ENCODE measurements at regions not wholly inside any gene's neighbourhood (a gene's known extent, or its start where the extent isn't known, plus 50 kb on each side); places are given as distances from the start of the nearest gene placed in this dataset.

GRCh38 chr10:123553810-123554430, 112.2 kb upstream of the GPR26 start:
- DNase-seq (ENCODE audit: low read depth), result no peak
- TF ChIP-seq, protein P1, sequence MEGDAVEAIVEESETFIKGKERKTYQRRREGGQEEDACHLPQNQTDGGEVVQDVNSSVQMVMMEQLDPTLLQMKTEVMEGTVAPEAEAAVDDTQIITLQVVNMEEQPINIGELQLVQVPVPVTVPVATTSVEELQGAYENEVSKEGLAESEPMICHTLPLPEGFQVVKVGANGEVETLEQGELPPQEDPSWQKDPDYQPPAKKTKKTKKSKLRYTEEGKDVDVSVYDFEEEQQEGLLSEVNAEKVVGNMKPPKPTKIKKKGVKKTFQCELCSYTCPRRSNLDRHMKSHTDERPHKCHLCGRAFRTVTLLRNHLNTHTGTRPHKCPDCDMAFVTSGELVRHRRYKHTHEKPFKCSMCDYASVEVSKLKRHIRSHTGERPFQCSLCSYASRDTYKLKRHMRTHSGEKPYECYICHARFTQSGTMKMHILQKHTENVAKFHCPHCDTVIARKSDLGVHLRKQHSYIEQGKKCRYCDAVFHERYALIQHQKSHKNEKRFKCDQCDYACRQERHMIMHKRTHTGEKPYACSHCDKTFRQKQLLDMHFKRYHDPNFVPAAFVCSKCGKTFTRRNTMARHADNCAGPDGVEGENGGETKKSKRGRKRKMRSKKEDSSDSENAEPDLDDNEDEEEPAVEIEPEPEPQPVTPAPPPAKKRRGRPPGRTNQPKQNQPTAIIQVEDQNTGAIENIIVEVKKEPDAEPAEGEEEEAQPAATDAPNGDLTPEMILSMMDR (conservative IDR thresholded peaks at IDR 0.05; ENCODE audit: low read depth, low read length), result no peak

DNA sequence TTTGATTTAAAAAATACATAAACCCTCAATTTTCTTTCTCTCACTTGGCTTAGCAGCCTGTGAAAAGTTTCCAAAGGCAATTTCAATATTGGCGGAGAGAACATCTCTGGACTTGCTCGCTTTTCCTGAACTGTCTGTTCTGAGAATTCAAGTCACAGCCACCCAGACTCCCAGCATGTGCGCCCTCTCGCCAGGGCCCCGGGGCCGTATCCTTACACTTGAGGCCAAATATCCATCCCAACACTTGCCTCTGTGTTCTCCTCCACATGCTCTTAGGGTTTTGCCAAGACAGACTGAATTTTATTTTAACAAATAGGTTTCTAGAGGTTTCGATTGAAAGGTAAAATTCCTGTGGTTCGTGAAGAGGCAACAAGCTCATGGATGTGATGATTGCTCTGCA, 111.5 kb upstream of the GPR26 start:
- no peak overlapping the region for H3K4me3 ChIP-seq (ENCODE audit: low read depth, low read length)
- TF ChIP-seq, protein P1 (conservative IDR thresholded peaks at IDR 0.05; ENCODE audit: low read depth, low read length), result no peak
- no peak for DNase-seq (ENCODE audit: low read depth)

More at GRCh38 chr10:123553810-123554430, 112.2 kb upstream of the GPR26 start:
- H3K4me3 ChIP-seq (ENCODE audit: low read depth, low read length), result no peak overlapping the region

- no peak overlapping the region for H3K4me3 ChIP-seq (ENCODE audit: low read depth, low read length)
Observed at GRCh38 chr10:123555616-123556015, 110.5 kb upstream of the GPR26 start.

DNA sequence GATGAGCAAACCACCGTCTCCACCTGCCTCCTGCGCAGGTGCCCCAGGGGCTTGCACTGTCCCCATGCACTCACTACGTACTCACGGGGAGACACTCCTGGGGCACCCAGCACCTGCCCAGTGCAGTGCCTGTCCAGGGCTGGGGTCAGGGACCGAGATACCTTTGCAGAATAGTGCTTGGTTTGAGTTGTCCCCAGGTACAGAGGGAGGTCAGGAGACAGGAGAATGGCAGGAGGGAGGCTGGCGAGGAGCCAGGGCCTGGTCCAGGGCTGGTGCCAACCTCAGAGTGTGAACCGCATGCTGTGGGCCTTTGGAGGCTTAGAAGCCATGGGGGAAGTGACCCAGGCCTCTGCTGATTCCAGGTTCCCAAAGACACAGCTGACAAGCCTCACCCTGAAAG, 110.1 kb upstream of the GPR26 start:
- DNase-seq (ENCODE audit: low read depth), result no peak
- no peak overlapping the region for H3K4me3 ChIP-seq (ENCODE audit: low read depth, low read length)
- TF ChIP-seq, protein P1 (conservative IDR thresholded peaks at IDR 0.05; ENCODE audit: low read depth, low read length), result no peak

More at GRCh38 chr10:123555616-123556015, 110.5 kb upstream of the GPR26 start:
- TF ChIP-seq, protein P1 (conservative IDR thresholded peaks at IDR 0.05; ENCODE audit: low read depth, low read length), result no peak
- no peak for DNase-seq (ENCODE audit: low read depth)

DNA sequence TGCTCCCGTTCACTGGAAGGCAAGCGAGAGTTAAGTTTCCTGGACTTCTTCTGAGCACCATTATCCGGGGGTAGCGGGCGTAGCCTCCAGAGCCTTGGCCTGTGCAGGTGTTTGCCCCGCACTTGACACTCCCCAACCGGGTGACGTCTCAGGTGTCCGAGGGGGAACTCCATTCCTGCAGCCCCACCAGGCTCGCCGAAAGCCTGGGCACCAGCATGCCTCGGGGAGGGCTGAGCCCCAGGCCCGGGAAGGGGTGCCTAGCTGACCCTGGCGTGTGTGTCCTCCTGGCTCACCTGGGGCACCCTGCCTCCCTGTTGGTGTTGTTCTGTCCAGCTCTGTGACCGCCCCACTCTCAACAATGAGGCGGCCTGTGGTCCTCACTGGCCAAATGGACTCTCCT, 109.4 kb upstream of the GPR26 start:
- no peak for DNase-seq (ENCODE audit: low read depth)
- H3K4me3 ChIP-seq (ENCODE audit: low read depth, low read length), result no peak overlapping the region
- TF ChIP-seq, protein P1 (conservative IDR thresholded peaks at IDR 0.05; ENCODE audit: low read depth, low read length), result no peak

- TF ChIP-seq, protein P1 (conservative IDR thresholded peaks at IDR 0.05; ENCODE audit: low read depth, low read length), result no peak
- no peak for DNase-seq (ENCODE audit: low read depth)
- no peak overlapping the region for H3K4me3 ChIP-seq (ENCODE audit: low read depth, low read length)
Observed at GRCh38 chr10:123557366-123558108, 108.6 kb upstream of the GPR26 start.

All from epithelial cell of proximal tubule (primary cell).